OCI-LY3 (cell line): ENCODE measurements at regions not wholly inside any gene's neighbourhood (a gene's known extent, or its start where the extent isn't known, plus 50 kb on each side); places are given as distances from the start of the nearest gene placed in this dataset.

ENCODE experiments used
- CTCF ChIP-seq: fragments of 200-600, 300-600 bp; sonication (generic); IDR thresholded peaks from 2 replicates; pipeline ENCODE4 v1.5.1; 2014; ENCODE audit warnings: antibody characterized with exemption, low read length, low read depth
- EZH2phosphoT487 ChIP-seq: fragments of 200-600 bp; shearing (Covaris generic); IDR thresholded peaks from 2 replicates; pipeline ENCODE4 v1.6.1; 2018; ENCODE audit warnings: antibody characterized with exemption, mixed run types, low read depth

GRCh38 chr20:59463541-59463940, 140.8 kb upstream of the PHACTR3 start:
- TF ChIP-seq EZH2phosphoT487 = no peak
- no peak for TF ChIP-seq CTCF
